ENCODE measurements at regions not wholly inside any gene's neighbourhood (a gene's known extent, or its start where the extent isn't known, plus 50 kb on each side); places are given as distances from the start of the nearest gene placed in this dataset.

- TF ChIP-seq CTCF (IDR thresholded peaks at IDR 0.05) (no peak), POLR2A (IDR thresholded peaks at IDR 0.05) (no peak), EP300 (IDR thresholded peaks at IDR 0.05) (no peak), POLR2AphosphoS5 (IDR thresholded peaks at IDR 0.05) (no peak)
These were observed 185.2 kb upstream of the NEIL3 start for GRCh38 chr4:177124349-177125064.

All from suprapubic skin (tissue), 4 donors.